NT2/D1 (cell line): ENCODE measurements at regions not wholly inside any gene's neighbourhood (a gene's known extent, or its start where the extent isn't known, plus 50 kb on each side); places are given as distances from the start of the nearest gene placed in this dataset.

Experiments
- SUZ12 ChIP-seq: IDR thresholded peaks from 2 replicates; pipeline ENCODE4 v1.6.1; 2011; ENCODE audit not compliant: insufficient read length, insufficient read depth; ENCODE audit errors: extremely low read depth
- YY1 ChIP-seq: IDR thresholded peaks from 2 replicates; pipeline ENCODE4 v1.6.1; 2011; ENCODE audit not compliant: insufficient read length, insufficient read depth

DNA sequence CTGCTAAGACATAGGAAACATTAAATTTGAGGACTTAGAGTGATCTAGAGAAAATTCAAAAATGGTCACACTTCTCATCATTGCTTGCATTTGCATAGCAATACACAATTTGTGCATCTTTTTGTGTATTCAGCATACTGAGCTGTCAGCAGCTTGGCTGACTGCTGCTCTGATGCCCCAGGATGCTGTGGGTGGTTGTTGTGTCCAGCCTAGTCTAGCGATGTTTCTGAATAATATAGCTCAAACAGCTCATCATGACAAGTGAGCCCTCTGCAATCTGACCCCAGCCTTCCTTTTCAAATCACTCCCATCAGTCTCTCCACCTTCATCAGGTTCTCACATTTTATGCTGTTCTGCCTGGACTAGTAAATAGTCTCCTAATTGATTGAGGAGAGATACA, 483.7 kb upstream of the SPHKAP start:
- TF ChIP-seq SUZ12 (no peak), YY1 (no peak)
